Uterus (tissue), 2 donors: ENCODE measurements at regions not wholly inside any gene's neighbourhood (a gene's known extent, or its start where the extent isn't known, plus 50 kb on each side); places are given as distances from the start of the nearest gene placed in this dataset.

Experiments
- POLR2A ChIP-seq, 2 donors: fragments of 450-650 bp; IDR thresholded peaks; one replicate each; pipeline ENCODE4 v1.6.1; 2016; ENCODE audit warnings: antibody characterized with exemption in 2 of 2, mild to moderate bottlenecking in 1 of 2, moderate library complexity in 1 of 2
- TF ChIP-seq, protein P1 (sequence below), 4 experiments: fragments of 200-600 bp in 2 of 4; fragments of 450-650 bp in 2 of 4; sonication (generic) in 2 of 4; IDR thresholded peaks; one replicate each; pipeline ENCODE4 v1.5.1; 2016 to 2019; ENCODE audit warnings: antibody characterized with exemption in 4 of 4, mild to moderate bottlenecking in 2 of 4, moderate library complexity in 1 of 4

DNA sequence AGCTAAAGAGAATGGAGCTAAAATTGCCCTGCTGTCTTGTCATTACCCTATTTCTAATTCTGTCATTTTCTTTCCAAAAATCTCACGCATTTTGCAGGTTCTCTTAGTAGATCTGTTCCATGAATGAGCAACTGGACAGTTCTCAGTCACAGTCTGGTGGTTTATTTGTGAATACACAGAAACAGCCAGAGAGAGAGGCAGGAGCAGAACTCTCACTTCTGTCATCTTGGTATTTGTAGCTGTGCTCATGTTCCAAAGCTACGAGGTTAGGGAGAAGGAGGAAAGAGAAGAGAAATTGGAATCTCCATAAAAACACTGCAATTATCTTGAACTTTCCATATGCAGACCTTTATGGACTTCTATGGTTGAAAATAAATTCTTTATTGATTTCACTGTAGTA, 118.0 kb upstream of the OR13F1 start:
- TF ChIP-seq, protein P1, sequence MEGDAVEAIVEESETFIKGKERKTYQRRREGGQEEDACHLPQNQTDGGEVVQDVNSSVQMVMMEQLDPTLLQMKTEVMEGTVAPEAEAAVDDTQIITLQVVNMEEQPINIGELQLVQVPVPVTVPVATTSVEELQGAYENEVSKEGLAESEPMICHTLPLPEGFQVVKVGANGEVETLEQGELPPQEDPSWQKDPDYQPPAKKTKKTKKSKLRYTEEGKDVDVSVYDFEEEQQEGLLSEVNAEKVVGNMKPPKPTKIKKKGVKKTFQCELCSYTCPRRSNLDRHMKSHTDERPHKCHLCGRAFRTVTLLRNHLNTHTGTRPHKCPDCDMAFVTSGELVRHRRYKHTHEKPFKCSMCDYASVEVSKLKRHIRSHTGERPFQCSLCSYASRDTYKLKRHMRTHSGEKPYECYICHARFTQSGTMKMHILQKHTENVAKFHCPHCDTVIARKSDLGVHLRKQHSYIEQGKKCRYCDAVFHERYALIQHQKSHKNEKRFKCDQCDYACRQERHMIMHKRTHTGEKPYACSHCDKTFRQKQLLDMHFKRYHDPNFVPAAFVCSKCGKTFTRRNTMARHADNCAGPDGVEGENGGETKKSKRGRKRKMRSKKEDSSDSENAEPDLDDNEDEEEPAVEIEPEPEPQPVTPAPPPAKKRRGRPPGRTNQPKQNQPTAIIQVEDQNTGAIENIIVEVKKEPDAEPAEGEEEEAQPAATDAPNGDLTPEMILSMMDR (IDR thresholded peaks at IDR 0.05) = no peak
- no peak for TF ChIP-seq POLR2A (IDR thresholded peaks at IDR 0.05)
